Activated naive CD8-positive, alpha-beta T cell treated with anti-CD3 and anti-CD28 coated beads, Interleukin-2, amount 10 ng/mL, durations not matched to agents 7 days and 5 days (primary cell): ENCODE measurements at regions not wholly inside any gene's neighbourhood (a gene's known extent, or its start where the extent isn't known, plus 50 kb on each side); places are given as distances from the start of the nearest gene placed in this dataset.

ENCODE experiments used
- ATAC-seq: fragments of 150-1000 bp; cut with Tn5 transposase; one replicate; pipeline ENCODE4 v1.10.0; 2021; ENCODE audit warnings: low read depth, moderate library complexity
- POLR2A ChIA-PET: fragments of 350-600 bp; sonication (Branson Sonifier 250); formaldehyde crosslinking; loops from one replicate; lab custom pipeline; 2021; ENCODE audit warnings: antibody characterized with exemption; lab: Charles Lee
- DNase-seq: peaks from one replicate; pipeline ENCODE4 v3.0.0; 2021
- H3K27ac Mint-ChIP-seq: one replicate; pipeline ENCODE4 v1.8.0; 2022; ENCODE audit warnings: mild to moderate bottlenecking, mixed read lengths
- H3K27me3 Mint-ChIP-seq: one replicate; pipeline ENCODE4 v1.8.0; 2022; ENCODE audit warnings: mild to moderate bottlenecking, moderate library complexity, mixed read lengths
- H3K36me3 Mint-ChIP-seq: one replicate; pipeline ENCODE4 v1.8.0; 2021; ENCODE audit warnings: mild to moderate bottlenecking, mixed read lengths
- H3K4me1 Mint-ChIP-seq: one replicate; pipeline ENCODE4 v1.8.0; 2021; ENCODE audit warnings: mixed read lengths
- H3K4me3 Mint-ChIP-seq: one replicate; pipeline ENCODE4 v1.8.0; 2022; ENCODE audit warnings: mild to moderate bottlenecking, moderate library complexity, mixed read lengths
- H3K9me3 Mint-ChIP-seq: one replicate; pipeline ENCODE4 v1.8.0; 2021; ENCODE audit warnings: mixed read lengths

DNA sequence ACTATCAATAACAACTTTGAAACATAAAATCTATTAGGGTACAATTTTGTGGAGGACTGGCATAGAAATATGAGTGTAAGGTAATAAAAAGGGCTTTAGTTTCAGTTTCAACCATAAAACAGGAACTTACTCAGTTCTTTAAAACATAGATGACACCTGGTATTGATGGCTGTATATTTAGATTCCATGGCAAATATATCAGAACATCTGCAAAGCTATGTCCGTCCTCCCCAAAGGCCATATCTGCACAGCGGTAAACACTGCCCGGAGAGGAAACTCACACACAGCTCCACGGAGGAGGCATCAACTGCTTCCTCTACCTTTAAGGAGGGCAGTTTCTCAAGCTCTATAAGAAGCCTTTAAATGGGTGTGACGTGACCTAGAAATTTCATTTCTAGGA is 993.3 kb downstream of the BRD1 start:
- DNase-seq: no peak
- no peak overlapping the region for H3K27ac Mint-ChIP-seq
- no peaks in the 10 kb centered on the region for H3K27me3 Mint-ChIP-seq
- H3K36me3 Mint-ChIP-seq: no peaks in the 10 kb centered on the region
- POLR2A ChIA-PET: no interaction called here
- no peaks in the 10 kb centered on the region for H3K4me1 Mint-ChIP-seq
- H3K9me3 Mint-ChIP-seq: peaks cover 24% of the 10 kb centered on the region
- no peak for ATAC-seq
- no peak overlapping the region for H3K4me3 Mint-ChIP-seq

DNA sequence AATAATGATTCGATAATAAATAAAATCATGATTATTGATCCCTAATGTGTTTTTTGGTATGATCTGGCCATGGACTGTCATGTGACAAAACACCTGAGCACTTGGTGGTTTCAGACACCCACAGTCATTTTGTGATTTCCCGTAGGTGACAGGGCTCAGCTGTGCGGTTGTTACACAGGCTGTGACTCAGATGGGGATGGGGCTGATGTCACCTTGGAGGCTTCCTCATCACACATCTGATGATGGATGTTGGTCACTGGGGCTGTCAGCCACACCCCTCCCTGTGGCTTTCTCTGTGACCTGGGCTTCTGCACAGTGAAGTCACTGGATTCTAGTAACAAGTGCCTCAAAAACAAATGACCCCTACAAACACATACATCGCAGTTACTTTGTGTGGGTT is 995.1 kb downstream of the BRD1 start:
- DNase-seq (no peak), ATAC-seq (no peak)
- POLR2A ChIA-PET: no interaction called here
- Mint-ChIP-seq H3K36me3 (no peaks in the 10 kb centered on the region), H3K27me3 (no peaks in the 10 kb centered on the region), H3K4me1 (no peaks in the 10 kb centered on the region), H3K27ac (no peak overlapping the region), H3K4me3 (no peak overlapping the region), H3K9me3 (peaks cover 20% of the 10 kb centered on the region)

DNA sequence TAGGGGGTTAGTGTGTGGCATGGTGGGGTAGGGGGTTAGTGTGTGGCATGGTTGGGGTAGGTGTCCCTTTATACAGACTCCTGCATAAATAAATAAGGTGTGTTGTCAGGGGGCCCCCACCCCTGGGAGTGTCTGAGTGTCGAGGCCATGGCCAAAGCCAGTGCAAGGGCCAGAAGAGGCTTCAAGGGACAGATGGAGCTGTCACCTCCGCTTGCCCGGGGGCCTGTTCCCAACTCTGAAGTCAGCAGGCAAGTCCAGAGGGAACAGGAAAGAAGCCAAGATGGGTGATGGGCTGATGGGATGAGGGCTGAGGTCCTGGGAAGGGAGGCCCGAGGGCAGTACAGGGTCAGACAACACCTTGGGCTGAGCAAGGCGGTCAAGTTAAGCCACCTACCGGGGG is 997.8 kb downstream of the BRD1 start:
- H3K27ac Mint-ChIP-seq: no peak overlapping the region
- no peak for DNase-seq
- no peaks in the 10 kb centered on the region for H3K4me1 Mint-ChIP-seq
- H3K27me3 Mint-ChIP-seq: no peaks in the 10 kb centered on the region
- H3K4me3 Mint-ChIP-seq: no peak overlapping the region
- H3K36me3 Mint-ChIP-seq: no peaks in the 10 kb centered on the region
- ATAC-seq: no peak
- POLR2A ChIA-PET: no interaction called here
- peaks cover 14% of the 10 kb centered on the region for H3K9me3 Mint-ChIP-seq

DNA sequence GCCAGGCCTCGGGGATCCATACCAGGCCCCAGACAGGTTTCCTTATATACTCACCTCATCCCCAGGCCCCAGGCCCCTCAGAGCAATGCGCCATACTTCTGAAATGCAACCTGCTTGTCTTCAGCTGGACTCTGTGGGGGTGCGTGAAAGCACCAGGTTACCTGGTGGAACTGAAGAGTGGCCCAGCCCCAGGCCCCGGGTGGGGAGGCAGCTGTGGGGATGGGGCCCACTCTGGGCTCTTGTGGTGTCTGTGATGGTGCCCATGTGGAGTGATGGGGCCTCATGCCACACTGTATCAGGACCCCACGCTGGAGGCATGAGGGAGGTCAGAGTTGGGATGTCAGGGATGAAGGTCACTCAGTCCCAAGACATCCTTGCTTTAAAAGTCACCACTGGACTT is 999.0 kb downstream of the BRD1 start:
- no peak overlapping the region for H3K27ac Mint-ChIP-seq
- H3K36me3 Mint-ChIP-seq: no peaks in the 10 kb centered on the region
- DNase-seq: no peak
- H3K27me3 Mint-ChIP-seq: no peaks in the 10 kb centered on the region
- POLR2A ChIA-PET: no interaction called here
- H3K9me3 Mint-ChIP-seq: peaks cover 14% of the 10 kb centered on the region
- H3K4me3 Mint-ChIP-seq: no peak overlapping the region
- H3K4me1 Mint-ChIP-seq: no peaks in the 10 kb centered on the region
- ATAC-seq: no peak

DNA sequence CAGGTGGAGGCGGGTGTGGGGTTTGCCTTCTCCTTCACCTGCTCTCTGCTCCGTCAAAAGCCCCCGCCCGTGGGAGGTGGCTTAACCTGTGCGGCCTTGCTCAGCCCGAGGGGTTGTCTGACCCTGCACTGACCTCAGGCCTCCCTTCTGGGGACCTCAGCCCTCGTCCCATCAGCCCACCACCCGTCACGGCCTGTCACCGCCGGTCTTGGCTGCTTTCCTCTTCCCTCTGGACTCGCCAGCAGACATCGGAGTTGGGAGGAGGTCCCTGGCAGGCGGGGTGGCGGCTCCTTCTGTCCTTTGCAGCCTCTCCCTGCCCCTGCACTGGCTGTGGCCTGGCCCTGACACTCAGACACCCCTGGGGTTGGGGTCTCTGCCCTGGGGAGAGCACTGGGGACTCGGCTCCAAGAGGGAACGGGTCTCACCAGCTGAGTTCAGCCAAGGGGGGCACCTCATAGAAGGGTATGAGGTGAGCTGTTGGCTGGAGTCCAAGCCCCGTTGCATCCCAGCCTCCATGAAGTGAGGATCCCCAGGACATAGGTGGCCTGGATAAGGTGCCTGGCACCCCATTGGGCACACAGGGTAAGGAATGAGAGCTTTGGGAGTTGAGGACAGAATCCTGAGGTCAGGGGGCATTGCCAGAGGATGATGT is 999.6 kb downstream of the BRD1 start:
- POLR2A ChIA-PET: no interaction called here
- H3K4me3 Mint-ChIP-seq: no peak overlapping the region
- no peak for ATAC-seq
- H3K9me3 Mint-ChIP-seq: peaks cover 7% of the 10 kb centered on the region
- H3K27me3 Mint-ChIP-seq: no peaks in the 10 kb centered on the region
- no peak overlapping the region for H3K27ac Mint-ChIP-seq
- DNase-seq: no peak
- H3K4me1 Mint-ChIP-seq: no peaks in the 10 kb centered on the region
- H3K36me3 Mint-ChIP-seq: no peaks in the 10 kb centered on the region

DNA sequence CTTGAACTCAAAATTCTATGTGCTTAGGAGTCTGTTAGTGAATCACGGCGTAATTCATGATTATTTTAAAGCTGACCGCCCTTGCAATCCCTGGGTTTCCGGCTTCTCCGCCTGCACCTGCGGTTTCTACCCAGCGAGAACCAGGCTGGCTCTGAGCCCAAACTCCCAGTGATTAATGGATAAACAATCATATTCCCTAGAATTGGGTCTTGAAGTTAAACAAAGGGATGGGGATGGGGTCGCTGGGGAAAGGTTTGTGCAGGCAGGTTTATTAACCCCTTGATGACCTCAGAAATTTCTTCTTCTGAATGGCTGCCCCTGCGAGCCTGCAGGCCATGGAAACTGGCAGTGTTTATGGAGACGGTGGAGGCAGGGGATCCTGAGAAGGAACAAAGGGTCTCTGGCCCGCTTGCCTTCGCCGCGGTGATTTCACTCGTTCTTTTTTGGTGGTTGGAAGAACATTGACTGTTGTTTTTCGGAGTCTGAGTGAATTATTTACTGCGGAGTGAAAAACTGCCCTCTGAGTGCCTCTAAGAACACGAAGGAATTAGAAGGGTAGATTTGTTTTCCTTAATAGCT is 1000.3 kb downstream of the BRD1 start:
- DNase-seq: no peak
- H3K4me1 Mint-ChIP-seq: no peaks in the 10 kb centered on the region
- H3K27me3 Mint-ChIP-seq: no peaks in the 10 kb centered on the region
- ATAC-seq: no peak
- no peak overlapping the region for H3K4me3 Mint-ChIP-seq
- H3K36me3 Mint-ChIP-seq: no peaks in the 10 kb centered on the region
- H3K9me3 Mint-ChIP-seq: peaks cover 3% of the 10 kb centered on the region
- no peak overlapping the region for H3K27ac Mint-ChIP-seq
- POLR2A ChIA-PET: no interaction called here

DNA sequence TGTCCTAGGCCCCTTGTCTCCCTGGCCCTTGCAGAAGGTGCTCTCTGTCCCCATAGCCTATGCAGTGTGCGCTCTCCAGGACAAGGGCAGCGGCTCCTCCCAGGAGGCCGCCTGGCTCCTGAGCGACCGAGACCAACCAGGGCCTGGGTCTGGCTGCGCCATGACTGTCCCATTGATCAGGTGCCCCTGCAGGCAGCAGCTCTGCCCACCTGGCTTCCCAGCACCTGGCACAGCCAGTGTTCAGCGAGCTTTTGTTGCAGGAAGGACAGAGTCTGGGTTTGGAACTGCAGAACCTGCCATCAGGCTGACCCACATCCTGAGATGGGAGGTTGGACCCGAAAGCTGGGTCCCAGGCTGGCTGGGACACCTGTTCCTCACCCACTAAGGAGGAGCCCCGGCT is 1001.1 kb downstream of the BRD1 start:
- Mint-ChIP-seq H3K9me3 (peaks cover 3% of the 10 kb centered on the region), H3K4me1 (no peaks in the 10 kb centered on the region), H3K4me3 (no peak overlapping the region), H3K27ac (no peak overlapping the region), H3K27me3 (no peaks in the 10 kb centered on the region), H3K36me3 (no peaks in the 10 kb centered on the region)
- POLR2A ChIA-PET: no interaction called here
- no peak for DNase-seq
- no peak for ATAC-seq

DNA sequence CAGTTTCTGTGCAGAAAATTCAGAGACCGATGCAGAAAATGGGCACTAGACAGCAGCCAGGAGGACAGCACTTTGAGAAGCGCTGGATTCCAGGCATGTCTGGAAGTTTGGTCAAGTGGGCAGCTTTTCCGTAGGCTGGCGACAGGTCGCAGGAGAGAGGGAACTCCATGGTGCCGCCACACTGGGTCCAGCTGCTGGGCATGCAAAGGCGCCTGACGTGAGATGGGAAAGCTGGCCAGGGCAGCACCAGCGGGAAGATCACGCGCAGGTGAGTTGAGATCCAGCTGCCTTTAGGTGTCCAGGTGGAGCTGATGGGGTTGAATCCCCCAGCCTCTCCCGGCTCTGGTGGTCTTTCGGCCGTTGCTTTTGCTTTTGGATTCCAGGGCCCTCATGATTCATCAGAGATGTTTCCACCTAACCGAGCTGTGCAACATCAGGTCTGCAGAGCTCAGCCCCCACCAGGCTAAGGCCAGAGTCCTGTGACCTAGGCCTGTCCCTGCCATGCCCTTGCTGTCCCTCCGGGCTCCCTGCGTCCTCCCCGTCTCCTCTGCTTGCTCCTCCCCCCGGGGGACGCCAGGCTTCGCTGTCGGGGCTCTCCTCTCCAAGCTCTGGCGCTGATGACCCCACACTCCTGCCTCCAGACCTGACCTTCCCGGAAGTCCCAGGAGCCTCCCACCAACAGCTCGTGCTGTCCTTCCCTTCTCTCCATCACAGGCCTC is 1001.7 kb downstream of the BRD1 start:
- POLR2A ChIA-PET: no interaction called here
- Mint-ChIP-seq H3K4me3 (no peak overlapping the region), H3K27me3 (no peaks in the 10 kb centered on the region), H3K27ac (no peak overlapping the region), H3K4me1 (no peaks in the 10 kb centered on the region), H3K9me3 (no peaks in the 10 kb centered on the region), H3K36me3 (no peaks in the 10 kb centered on the region)
- DNase-seq (no peak), ATAC-seq (no peak)

DNA sequence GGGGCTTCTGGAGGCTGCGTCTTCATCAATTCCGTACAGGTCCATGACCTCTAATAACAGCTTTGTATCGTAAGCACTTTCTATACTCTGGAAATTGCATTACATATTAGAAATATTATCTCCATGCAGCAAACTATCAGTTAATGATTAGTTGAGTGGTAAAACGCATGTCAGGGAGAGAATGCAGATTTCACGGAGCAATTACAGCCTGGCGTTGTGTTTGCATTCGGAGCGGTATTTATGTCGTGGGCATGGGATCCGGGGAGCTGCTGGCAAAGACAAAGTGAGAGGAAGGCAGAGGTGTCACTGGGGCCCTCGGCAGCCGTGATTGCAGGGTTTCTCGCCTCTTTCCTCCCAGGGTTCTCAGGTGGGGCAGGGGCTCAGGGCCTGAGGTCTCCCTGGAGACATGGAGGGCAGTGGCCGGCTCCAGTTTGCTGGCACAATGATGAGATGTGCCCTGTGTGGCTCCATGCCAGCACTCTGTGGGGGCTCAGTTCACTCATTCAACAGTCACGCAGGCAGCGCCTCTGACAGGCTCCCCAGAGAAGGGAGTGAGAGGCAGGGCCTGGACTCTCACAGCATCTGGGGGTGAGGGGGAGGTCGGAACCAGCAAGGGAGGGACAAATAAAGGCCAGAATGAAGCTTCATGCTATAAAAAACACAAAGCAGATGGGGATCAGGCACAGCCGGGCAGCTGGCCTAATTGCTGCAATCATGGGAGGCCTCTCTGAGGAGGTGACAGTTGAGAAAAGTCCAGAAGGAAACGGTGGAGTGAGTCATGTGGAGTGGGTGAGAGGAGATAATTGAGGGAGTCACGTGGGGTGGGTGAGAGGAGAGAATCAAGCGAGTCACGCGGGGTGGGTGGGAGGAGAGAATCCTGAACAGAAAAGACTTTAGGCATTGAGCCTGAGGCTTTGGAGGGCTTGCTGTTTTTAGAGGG is 1002.7 kb downstream of the BRD1 start:
- no peaks in the 10 kb centered on the region for H3K27me3 Mint-ChIP-seq
- H3K4me3 Mint-ChIP-seq: no peak overlapping the region
- H3K9me3 Mint-ChIP-seq: no peaks in the 10 kb centered on the region
- no peak for ATAC-seq
- DNase-seq: no peak
- no peaks in the 10 kb centered on the region for H3K36me3 Mint-ChIP-seq
- POLR2A ChIA-PET: no interaction called here
- H3K27ac Mint-ChIP-seq: no peak overlapping the region
- no peaks in the 10 kb centered on the region for H3K4me1 Mint-ChIP-seq

DNA sequence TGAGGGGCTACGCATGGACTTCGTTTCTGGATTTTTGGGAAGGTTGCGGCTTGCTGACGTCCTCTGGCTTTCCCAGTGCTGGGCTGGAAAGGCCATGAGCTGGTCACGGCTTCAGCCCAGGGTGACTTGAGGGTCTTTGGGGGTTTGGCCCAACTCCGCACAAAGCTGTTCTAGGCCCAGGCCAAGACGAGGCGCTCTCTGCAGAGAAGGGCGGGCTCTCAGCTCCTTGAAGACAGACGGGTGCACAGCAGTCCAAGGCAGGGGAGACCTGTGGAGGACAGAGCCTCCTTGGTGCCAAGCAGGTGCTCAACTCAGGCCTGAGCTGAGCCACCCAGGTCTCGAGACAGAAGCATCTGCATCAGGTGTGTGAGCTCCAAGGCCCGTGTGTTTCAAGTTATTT is 1003.7 kb downstream of the BRD1 start:
- POLR2A ChIA-PET: no interaction called here
- Mint-ChIP-seq H3K36me3 (no peaks in the 10 kb centered on the region), H3K4me1 (no peaks in the 10 kb centered on the region), H3K4me3 (no peak overlapping the region), H3K9me3 (no peaks in the 10 kb centered on the region), H3K27ac (no peak overlapping the region), H3K27me3 (no peaks in the 10 kb centered on the region)
- DNase-seq: no peak
- ATAC-seq: no peak

DNA sequence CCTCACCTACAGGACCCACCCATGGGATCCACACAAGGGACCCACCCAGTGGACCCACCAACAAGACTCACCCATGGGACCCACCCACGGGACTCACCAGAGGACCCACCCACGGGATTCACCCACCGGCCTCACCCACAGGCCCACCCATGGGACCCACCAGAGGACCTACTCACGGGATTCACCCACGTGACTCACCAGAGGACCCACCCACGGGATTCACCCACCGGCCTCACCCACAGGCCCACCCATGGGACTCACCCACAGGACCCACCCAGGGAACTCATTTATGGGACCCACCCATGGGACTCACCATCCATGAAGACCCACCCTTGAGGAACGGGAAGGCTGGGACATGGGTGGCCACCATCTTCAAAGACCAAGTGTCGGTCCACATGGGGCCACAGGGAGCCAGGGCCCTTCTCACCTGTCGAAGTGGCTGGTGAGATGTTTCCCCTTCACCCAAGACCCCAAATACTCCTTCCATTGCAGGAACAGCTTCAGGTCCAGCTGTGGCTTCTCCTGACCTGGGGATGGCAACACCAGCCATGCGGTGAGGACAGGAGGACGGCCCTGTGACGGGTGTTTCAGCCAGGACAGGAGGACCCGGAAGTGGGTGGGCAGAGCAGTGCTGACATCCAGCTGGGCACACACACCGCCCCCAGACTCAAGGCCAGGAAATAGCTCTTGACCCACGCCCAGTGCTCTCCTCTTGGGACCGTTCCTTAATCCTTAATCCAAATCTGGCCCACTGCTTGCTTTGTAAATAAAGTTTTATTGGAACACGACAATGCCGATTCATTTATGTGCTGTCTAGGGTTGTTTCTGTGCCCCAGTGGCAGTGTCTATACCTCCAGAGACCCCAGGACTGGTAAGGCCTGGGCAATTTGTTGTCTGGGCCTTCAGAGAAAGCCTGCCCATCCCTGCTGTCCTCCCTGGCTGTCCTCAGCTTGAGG is 1005.1 kb downstream of the BRD1 start:
- H3K36me3 Mint-ChIP-seq: no peaks in the 10 kb centered on the region
- DNase-seq: no peak
- POLR2A ChIA-PET: no interaction called here
- H3K4me3 Mint-ChIP-seq: no peak overlapping the region
- no peak for ATAC-seq
- H3K9me3 Mint-ChIP-seq: no peaks in the 10 kb centered on the region
- H3K27me3 Mint-ChIP-seq: no peaks in the 10 kb centered on the region
- no peak overlapping the region for H3K27ac Mint-ChIP-seq
- no peaks in the 10 kb centered on the region for H3K4me1 Mint-ChIP-seq

DNA sequence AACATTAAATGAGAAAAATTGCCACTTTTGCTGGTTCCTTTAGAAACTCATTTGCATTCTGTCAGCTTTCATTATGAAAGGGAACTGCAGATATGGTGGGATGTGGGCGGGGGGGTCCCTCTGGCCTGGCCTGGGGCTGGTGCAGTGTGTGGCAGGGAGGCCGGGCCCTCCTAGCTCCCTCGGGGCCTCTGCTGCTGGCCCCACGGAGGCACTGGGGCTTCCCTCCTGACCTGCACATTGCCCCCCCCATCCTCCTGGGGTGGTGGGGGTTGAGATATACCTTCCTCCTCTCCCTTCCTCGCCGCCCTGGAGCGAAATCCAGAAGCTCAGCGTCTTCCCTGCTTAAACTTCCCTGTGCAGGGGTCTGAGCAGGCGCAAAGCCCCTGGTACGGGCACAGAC is 1005.9 kb downstream of the BRD1 start:
- H3K36me3 Mint-ChIP-seq: no peaks in the 10 kb centered on the region
- H3K27me3 Mint-ChIP-seq: no peaks in the 10 kb centered on the region
- ATAC-seq (no peak), DNase-seq (no peak)
- POLR2A ChIA-PET: no interaction called here
- H3K4me3 Mint-ChIP-seq: no peak overlapping the region
- H3K9me3 Mint-ChIP-seq: no peaks in the 10 kb centered on the region
- no peaks in the 10 kb centered on the region for H3K4me1 Mint-ChIP-seq
- no peak overlapping the region for H3K27ac Mint-ChIP-seq

DNA sequence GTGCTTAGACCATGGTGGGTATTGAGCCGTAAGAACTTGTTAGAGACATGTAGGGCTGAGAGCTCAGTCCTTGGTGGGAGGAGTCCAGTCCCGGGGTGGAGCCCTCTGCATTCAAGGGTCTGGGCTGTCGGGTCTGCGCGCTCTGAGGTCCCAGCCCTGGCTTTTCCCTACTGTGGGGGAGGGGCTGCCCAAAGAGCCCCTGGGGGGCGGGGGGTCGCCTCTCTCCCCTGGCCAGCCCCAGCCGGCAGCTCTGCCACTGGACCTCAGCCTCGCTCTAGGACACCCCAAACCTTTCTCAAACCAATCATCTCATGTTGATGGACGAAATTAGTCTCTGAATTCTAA is 1006.4 kb downstream of the BRD1 start:
- H3K36me3 Mint-ChIP-seq: no peaks in the 10 kb centered on the region
- no peak for DNase-seq
- no peak overlapping the region for H3K4me3 Mint-ChIP-seq
- H3K27ac Mint-ChIP-seq: no peak overlapping the region
- no peaks in the 10 kb centered on the region for H3K27me3 Mint-ChIP-seq
- no peaks in the 10 kb centered on the region for H3K4me1 Mint-ChIP-seq
- H3K9me3 Mint-ChIP-seq: no peaks in the 10 kb centered on the region
- ATAC-seq: no peak
- POLR2A ChIA-PET: no interaction called here
